H1 (cell line): ENCODE measurements at regions not wholly inside any gene's neighbourhood (a gene's known extent, or its start where the extent isn't known, plus 50 kb on each side); places are given as distances from the start of the nearest gene placed in this dataset.

ENCODE experiments used
- ATF3 ChIP-seq: IDR thresholded peaks from 2 replicates; pipeline ENCODE4 v1.6.1; 2011; ENCODE audit warnings: low read depth, mild to moderate bottlenecking, low read length; ENCODE audit not compliant: insufficient read depth
- CEBPB ChIP-seq: IDR thresholded peaks from 2 replicates; pipeline ENCODE4 v1.6.1; 2012; ENCODE audit warnings: low read depth, low read length
- CTCF ChIP-seq, 3 experiments: IDR thresholded peaks; 1 replicate in 2 of 3; 2 replicates in 1 of 3; pipeline versions ENCODE4 v1.5.1 to v1.6.1; 2011; ENCODE audit warnings: low read length in 3 of 3, mild to moderate bottlenecking in 3 of 3, inconsistent platforms in 2 of 3, low read depth in 1 of 3, moderate library complexity in 1 of 3; ENCODE audit not compliant: insufficient read depth in 1 of 3; ENCODE audit errors: control extremely low read depth in 1 of 3
- PHF8 ChIP-seq: fragments of 200-600 bp; sonication (generic); conservative IDR thresholded peaks from 2 replicates; pipeline ENCODE4 v1.7.1; 2012; ENCODE audit warnings: low read depth, mild to moderate bottlenecking, inconsistent platforms, low read length, moderate library complexity
- POLR2A ChIP-seq, 2 experiments: IDR thresholded peaks; 1 replicate in 1 of 2; 2 replicates in 1 of 2; pipeline ENCODE4 v1.6.1; 2011; ENCODE audit warnings: low read depth in 2 of 2, low read length in 2 of 2, mild to moderate bottlenecking in 2 of 2; ENCODE audit errors: control extremely low read depth in 1 of 2
- TCF12 ChIP-seq: IDR thresholded peaks from 2 replicates; pipeline ENCODE4 v1.6.1; 2011; ENCODE audit warnings: low read depth, mild to moderate bottlenecking, low read length

GRCh38 chr3:107263269-107264021, 113.8 kb upstream of the CCDC54 start:
- TF ChIP-seq POLR2A (IDR thresholded peaks at IDR 0.05; ENCODE audit: control extremely low read depth in 1 of 2, low read depth in 2 of 2, low read length in 2 of 2) (no peak), CEBPB (no peak), CTCF (IDR thresholded peaks at IDR 0.05; ENCODE audit: control extremely low read depth in 1 of 3, insufficient read depth in 1 of 3, low read depth in 1 of 3, low read length in 3 of 3) (no peak), PHF8 (no peak), TCF12 (no peak), ATF3 (no peak)
